Endothelial cell of umbilical vein (primary cell): ENCODE measurements at regions not wholly inside any gene's neighbourhood (a gene's known extent, or its start where the extent isn't known, plus 50 kb on each side); places are given as distances from the start of the nearest gene placed in this dataset.

Experiments used
- BruUV-seq: library from RNA; stranded (reverse); fragments of 400-500 nt; replicated peaks from 2 replicates; lab custom pipeline; 2021; lab: Mats Ljungman, UMichigan
- CTCF ChIA-PET: fragments of 300-600, 350-600 bp; sonication (Branson Sonifier 250); formaldehyde crosslinking; loops from one replicate; lab custom pipeline; 2021; ENCODE audit warnings: antibody characterized with exemption, inconsistent platforms; lab: Charles Lee
- POLR2A ChIA-PET: fragments of 300-600, 350-600 bp; sonication (Branson Sonifier 250); formaldehyde crosslinking; loops from one replicate; lab custom pipeline; 2021; ENCODE audit warnings: antibody characterized with exemption, inconsistent platforms; lab: Charles Lee
- DNase-seq: peaks from one replicate; pipeline ENCODE4 v3.0.0-alpha.2; 2011; ENCODE audit warnings: low read depth, low spot score
- FAIRE-seq: peaks from 2 replicates; lab custom pipeline; 2011; peaks lifted over from hg19 to GRCh38; lab: Jason Lieb, UNC
- H2AFZ ChIP-seq: 2 replicates; pipeline ENCODE4 v1.6.0; 2012; ENCODE audit warnings: low read depth, low read length, control low read depth, inconsistent platforms
- H3K27ac ChIP-seq: 2 replicates; pipeline ENCODE4 v1.5.1; 2011; ENCODE audit warnings: low read depth, mild to moderate bottlenecking, control low read depth, low read length, moderate library complexity; ENCODE audit not compliant: insufficient read depth
- H3K27me3 ChIP-seq, 2 experiments: 2 replicates each; pipeline versions ENCODE4 v1.6.0 to v1.6.1; 2011; ENCODE audit warnings: low read length in 2 of 2, mixed read lengths in 1 of 2; ENCODE audit not compliant: control insufficient read depth in 2 of 2, insufficient read depth in 2 of 2
- H3K36me3 ChIP-seq, 2 experiments: 2 replicates in 1 of 2; 3 replicates in 1 of 2; pipeline ENCODE4 v1.5.1; 2011; ENCODE audit warnings: low read length in 2 of 2, mild to moderate bottlenecking in 1 of 2, moderate library complexity in 1 of 2; ENCODE audit not compliant: control insufficient read depth in 2 of 2, insufficient read depth in 2 of 2; ENCODE audit errors: extremely low read depth in 1 of 2
- H3K4me1 ChIP-seq: 3 replicates; pipeline ENCODE4 v1.5.1; 2011; ENCODE audit warnings: mild to moderate bottlenecking, low read length; ENCODE audit not compliant: control insufficient read depth, insufficient read depth; ENCODE audit errors: extremely low read depth
- H3K4me2 ChIP-seq: 2 replicates; pipeline ENCODE4 v1.6.1; 2011; ENCODE audit warnings: low read length, control low read depth, mixed read lengths; ENCODE audit not compliant: insufficient read depth
- H3K4me3 ChIP-seq, 3 experiments: fragments of 200-600 bp in 1 of 3; sonication (generic), shearing (Covaris generic) in 1 of 3; replicated peaks in 1 of 3; 2 replicates each; pipeline ENCODE4 v1.5.1; 2011 to 2016; ENCODE audit warnings: control low read depth in 3 of 3, low read length in 3 of 3, mild to moderate bottlenecking in 2 of 3, inconsistent platforms in 1 of 3, low read depth in 1 of 3, moderate library complexity in 1 of 3; ENCODE audit not compliant: insufficient read depth in 1 of 3
- H3K79me2 ChIP-seq: 2 replicates; pipeline ENCODE4 v1.6.0; 2012; ENCODE audit warnings: low read length, inconsistent platforms; ENCODE audit not compliant: control insufficient read depth, insufficient read depth
- H3K9ac ChIP-seq: replicated peaks from 2 replicates; pipeline ENCODE3; 2011; ENCODE audit warnings: low read length, control low read depth; ENCODE audit not compliant: insufficient read depth; ENCODE audit errors: extremely low read depth
- H3K9me1 ChIP-seq: replicated peaks from 3 replicates; pipeline ENCODE4 v1.6.0; 2011; ENCODE audit warnings: mild to moderate bottlenecking, low read length; ENCODE audit not compliant: control insufficient read depth, insufficient read depth; ENCODE audit errors: extremely low read depth
- H3K9me3 ChIP-seq: replicated peaks from 2 replicates; pipeline ENCODE4 v1.5.1; 2012; ENCODE audit warnings: low read length, inconsistent platforms; ENCODE audit not compliant: control insufficient read depth, insufficient read depth
- H4K20me1 ChIP-seq: replicated peaks from 2 replicates; pipeline ENCODE3; 2011; ENCODE audit warnings: mild to moderate bottlenecking, low read length; ENCODE audit not compliant: control insufficient read depth, insufficient read depth; ENCODE audit errors: extremely low read depth
- EZH2 ChIP-seq: IDR thresholded peaks from 2 replicates; pipeline ENCODE4 v1.6.1; 2012; ENCODE audit warnings: borderline replicate concordance, low read depth, mild to moderate bottlenecking, moderate library complexity, low read length, inconsistent platforms; ENCODE audit not compliant: severe bottlenecking
- FOS ChIP-seq: IDR thresholded peaks from 2 replicates; pipeline ENCODE4 v1.6.1; 2011; ENCODE audit warnings: mild to moderate bottlenecking, low read length, moderate library complexity, borderline replicate concordance; ENCODE audit not compliant: insufficient read depth
- GATA2 ChIP-seq: IDR thresholded peaks from 2 replicates; pipeline ENCODE4 v1.7.0; 2011; ENCODE audit warnings: low read depth, mild to moderate bottlenecking, moderate library complexity, mixed read lengths, low read length; ENCODE audit not compliant: insufficient read length, insufficient read depth
- JUN ChIP-seq: IDR thresholded peaks from 2 replicates; pipeline ENCODE4 v1.6.1; 2011; ENCODE audit warnings: borderline replicate concordance, low read depth; ENCODE audit not compliant: insufficient read length, insufficient read depth
- MYC ChIP-seq: IDR thresholded peaks from one replicate; pipeline ENCODE4 v1.6.1; 2011; ENCODE audit warnings: mild to moderate bottlenecking, low read depth, low read length
- POLR2A ChIP-seq: IDR thresholded peaks from 2 replicates; pipeline ENCODE4 v1.6.1; 2012; ENCODE audit warnings: low read depth, mild to moderate bottlenecking, control low read depth, low read length
- POLR2AphosphoS5 ChIP-seq: IDR thresholded peaks from 2 replicates; pipeline ENCODE4 v1.6.1; 2012; ENCODE audit warnings: low read depth, mild to moderate bottlenecking, control low read depth, low read length, moderate library complexity; ENCODE audit not compliant: insufficient read depth
- dilution Hi-C: fragments of 300-500 bp; cut with MboI; formaldehyde crosslinking; loops from one replicate; pipeline ENCODE4 v1.15.0; 2019; ENCODE audit warnings: low sequenced_read_pairs; ENCODE audit not compliant: extremely low pct_ligation_motif_present
- intact Hi-C: fragments of 100-400 bp; cut with micrococcal nuclease; formaldehyde crosslinking; loops from one replicate; pipeline ENCODE4 v1.10.0; 2022
- TF ChIP-seq, protein P1 (sequence below): IDR thresholded peaks from 2 replicates; pipeline ENCODE4 v1.6.1; 2011; ENCODE audit not compliant: insufficient read depth, insufficient read length
- TF ChIP-seq, protein P2 (sequence below), 2 donors: IDR thresholded peaks; 1 replicate in 1 of 2; 2 replicates in 1 of 2; pipeline ENCODE4 v1.5.1; 2011; ENCODE audit warnings: low read length in 2 of 2, mild to moderate bottlenecking in 2 of 2, moderate library complexity in 2 of 2, control low read depth in 1 of 2, inconsistent platforms in 1 of 2, low read depth in 1 of 2; ENCODE audit not compliant: insufficient read depth in 1 of 2; ENCODE audit errors: extremely low read depth in 1 of 2

DNA sequence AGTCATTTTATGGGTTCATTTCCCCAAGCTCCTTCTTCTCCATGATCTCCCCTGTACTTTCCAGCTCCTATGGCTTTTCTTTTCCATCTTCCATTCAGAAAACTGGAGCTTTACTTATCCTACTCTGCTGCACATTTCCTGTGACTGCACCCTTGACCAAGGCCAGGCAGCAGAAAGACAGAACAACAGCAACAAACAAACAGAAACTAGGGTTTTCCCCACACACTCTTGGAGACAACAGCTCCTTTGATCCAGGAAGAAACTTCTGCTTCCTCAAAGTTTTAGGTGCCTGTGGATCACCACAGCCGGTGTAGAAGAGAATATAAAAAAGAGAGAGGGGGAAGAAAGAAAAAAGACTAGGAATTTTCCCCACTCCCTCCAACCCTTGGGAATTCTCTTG is 342.3 kb upstream of the CFAP20DC start:
- H3K4me3 ChIP-seq = no peak overlapping the region
- DNase-seq (no peak), FAIRE-seq (no peak)
- no peaks in the 10 kb centered on the region for H3K36me3 ChIP-seq
- no peak overlapping the region for H3K4me2 ChIP-seq
- H4K20me1 ChIP-seq = no peaks in the 10 kb centered on the region
- no peaks in the 10 kb centered on the region for H3K9me3 ChIP-seq
- no TSS peak for BruUV-seq
- no peak overlapping the region for H3K27ac ChIP-seq
- H3K4me1 ChIP-seq = no peaks in the 10 kb centered on the region
- dilution Hi-C loops = no loop called here
- intact Hi-C loops = no loop called here
- ChIA-PET POLR2A (no interaction called here), CTCF (no interaction called here)
- no peak overlapping the region for H3K9ac ChIP-seq
- H3K79me2 ChIP-seq = no peaks in the 10 kb centered on the region
- H3K27me3 ChIP-seq = no peaks in the 10 kb centered on the region
- H3K9me1 ChIP-seq = no peaks in the 10 kb centered on the region
- TF ChIP-seq, protein P1, sequence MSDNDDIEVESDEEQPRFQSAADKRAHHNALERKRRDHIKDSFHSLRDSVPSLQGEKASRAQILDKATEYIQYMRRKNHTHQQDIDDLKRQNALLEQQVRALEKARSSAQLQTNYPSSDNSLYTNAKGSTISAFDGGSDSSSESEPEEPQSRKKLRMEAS = no peak
- TF ChIP-seq FOS = no peak
- TF ChIP-seq, protein P2, sequence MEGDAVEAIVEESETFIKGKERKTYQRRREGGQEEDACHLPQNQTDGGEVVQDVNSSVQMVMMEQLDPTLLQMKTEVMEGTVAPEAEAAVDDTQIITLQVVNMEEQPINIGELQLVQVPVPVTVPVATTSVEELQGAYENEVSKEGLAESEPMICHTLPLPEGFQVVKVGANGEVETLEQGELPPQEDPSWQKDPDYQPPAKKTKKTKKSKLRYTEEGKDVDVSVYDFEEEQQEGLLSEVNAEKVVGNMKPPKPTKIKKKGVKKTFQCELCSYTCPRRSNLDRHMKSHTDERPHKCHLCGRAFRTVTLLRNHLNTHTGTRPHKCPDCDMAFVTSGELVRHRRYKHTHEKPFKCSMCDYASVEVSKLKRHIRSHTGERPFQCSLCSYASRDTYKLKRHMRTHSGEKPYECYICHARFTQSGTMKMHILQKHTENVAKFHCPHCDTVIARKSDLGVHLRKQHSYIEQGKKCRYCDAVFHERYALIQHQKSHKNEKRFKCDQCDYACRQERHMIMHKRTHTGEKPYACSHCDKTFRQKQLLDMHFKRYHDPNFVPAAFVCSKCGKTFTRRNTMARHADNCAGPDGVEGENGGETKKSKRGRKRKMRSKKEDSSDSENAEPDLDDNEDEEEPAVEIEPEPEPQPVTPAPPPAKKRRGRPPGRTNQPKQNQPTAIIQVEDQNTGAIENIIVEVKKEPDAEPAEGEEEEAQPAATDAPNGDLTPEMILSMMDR (IDR thresholded peaks at IDR 0.05; ENCODE audit: extremely low read depth in 1 of 2, insufficient read depth in 1 of 2, low read depth in 1 of 2, low read length in 2 of 2) = no peak
- TF ChIP-seq POLR2AphosphoS5 = no peak
- no peak overlapping the region for H2AFZ ChIP-seq

DNA sequence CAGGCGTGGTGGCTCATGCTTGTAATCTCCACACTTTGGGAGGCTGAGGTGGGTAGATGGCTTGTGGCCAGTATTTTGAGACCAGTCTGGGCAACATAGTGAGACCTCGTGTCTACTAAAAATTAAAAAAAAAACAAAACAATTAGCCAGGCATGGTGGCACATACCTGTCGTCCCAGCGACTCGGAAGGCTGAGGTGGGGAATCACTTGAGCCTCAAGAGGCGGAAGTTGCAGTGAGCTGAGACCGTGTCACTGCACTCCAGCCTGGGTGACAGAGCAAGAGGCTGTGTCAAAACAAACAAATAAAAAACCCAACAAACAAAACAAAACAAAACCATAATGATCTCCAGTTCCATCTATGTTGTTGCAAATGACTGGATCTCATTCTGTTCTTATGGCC is 341.3 kb upstream of the CFAP20DC start:
- H3K4me2 ChIP-seq = no peak overlapping the region
- no peak overlapping the region for H3K4me3 ChIP-seq
- H3K9me3 ChIP-seq = no peaks in the 10 kb centered on the region
- dilution Hi-C loops (no loop called here), intact Hi-C loops (no loop called here)
- no peak overlapping the region for H3K27ac ChIP-seq
- H3K9ac ChIP-seq = no peak overlapping the region
- TF ChIP-seq POLR2A = no peak
- no peak for TF ChIP-seq JUN
- TF ChIP-seq, protein P1 = no peak
- TF ChIP-seq, protein P2 (IDR thresholded peaks at IDR 0.05; ENCODE audit: extremely low read depth in 1 of 2, insufficient read depth in 1 of 2, low read depth in 1 of 2, low read length in 2 of 2) = no peak
- no peak for TF ChIP-seq FOS
- TF ChIP-seq EZH2 = no peak
- no peak for TF ChIP-seq POLR2AphosphoS5
- no peak for TF ChIP-seq GATA2
- TF ChIP-seq MYC = no peak
- FAIRE-seq (no peak), DNase-seq (no peak)
- H3K79me2 ChIP-seq = no peaks in the 10 kb centered on the region
- no peaks in the 10 kb centered on the region for H3K4me1 ChIP-seq
- CTCF ChIA-PET = no interaction called here
- no TSS peak for BruUV-seq
- no peak overlapping the region for H2AFZ ChIP-seq
- no peaks in the 10 kb centered on the region for H4K20me1 ChIP-seq
- POLR2A ChIA-PET = no interaction called here
- no peaks in the 10 kb centered on the region for H3K36me3 ChIP-seq
- no peaks in the 10 kb centered on the region for H3K27me3 ChIP-seq
- no peaks in the 10 kb centered on the region for H3K9me1 ChIP-seq
